Stimulated activated memory B cell treated with anti-CD40 and anti-IgM and Interleukin-4, amounts not matched to agents 10 μg/mL and 1 μg/mL and 100 μg/mL, for 72 hours (primary cell): ENCODE measurements at regions not wholly inside any gene's neighbourhood (a gene's known extent, or its start where the extent isn't known, plus 50 kb on each side); places are given as distances from the start of the nearest gene placed in this dataset.
A peak's percentile ranks its signal among the peaks of the same experiment; 100 is the strongest.

Source experiments
- ATAC-seq: fragments of 150-1000 bp; cut with Tn5 transposase; 2 replicates; pipeline ENCODE4 v1.10.0; 2021
- H3K27ac Mint-ChIP-seq: one replicate; pipeline ENCODE4 v1.8.0; 2022; ENCODE audit warnings: mild to moderate bottlenecking, mixed read lengths
- H3K27me3 Mint-ChIP-seq: one replicate; pipeline ENCODE4 v1.8.0; 2022; ENCODE audit warnings: mixed read lengths
- H3K36me3 Mint-ChIP-seq: one replicate; pipeline ENCODE4 v1.8.0; 2022; ENCODE audit warnings: mixed read lengths
- H3K4me1 Mint-ChIP-seq: one replicate; pipeline ENCODE4 v1.8.0; 2022; ENCODE audit warnings: mixed read lengths
- H3K4me3 Mint-ChIP-seq: one replicate; pipeline ENCODE4 v1.8.0; 2022; ENCODE audit warnings: mild to moderate bottlenecking, moderate library complexity, mixed read lengths
- H3K9me3 Mint-ChIP-seq: one replicate; pipeline ENCODE4 v1.8.0; 2022; ENCODE audit warnings: mixed read lengths

- peaks cover 8% of the 10 kb centered on the region for H3K27me3 Mint-ChIP-seq
- H3K4me3 Mint-ChIP-seq, result no peak overlapping the region
- no peak overlapping the region for H3K27ac Mint-ChIP-seq
- H3K36me3 Mint-ChIP-seq, result no peaks in the 10 kb centered on the region
- H3K4me1 Mint-ChIP-seq, result peaks cover 15% of the 10 kb centered on the region
- H3K9me3 Mint-ChIP-seq, result no peaks in the 10 kb centered on the region
- no peak for ATAC-seq
Measured at GRCh38 chr10:78582540-78582939, 486.2 kb upstream of the ZMIZ1 start.

GRCh38 chr10:78584266-78584665, 484.5 kb upstream of the ZMIZ1 start:
- Mint-ChIP-seq H3K4me1 (peaks cover 2% of the 10 kb centered on the region), H3K27ac (no peak overlapping the region), H3K4me3 (no peak overlapping the region), H3K36me3 (no peaks in the 10 kb centered on the region), H3K9me3 (no peaks in the 10 kb centered on the region), H3K27me3 (peaks cover 8% of the 10 kb centered on the region)
- ATAC-seq, result peak; percentile 6

- peaks cover 8% of the 10 kb centered on the region for H3K27me3 Mint-ChIP-seq
- no peaks in the 10 kb centered on the region for H3K4me1 Mint-ChIP-seq
- no peaks in the 10 kb centered on the region for H3K9me3 Mint-ChIP-seq
- no peak overlapping the region for H3K27ac Mint-ChIP-seq
- H3K4me3 Mint-ChIP-seq, result no peak overlapping the region
- H3K36me3 Mint-ChIP-seq, result no peaks in the 10 kb centered on the region
- ATAC-seq, result no peak
Measured at GRCh38 chr10:78584681-78585080, 484.1 kb upstream of the ZMIZ1 start.

- Mint-ChIP-seq H3K27me3 (peaks cover 8% of the 10 kb centered on the region), H3K9me3 (no peaks in the 10 kb centered on the region), H3K36me3 (no peaks in the 10 kb centered on the region), H3K4me1 (no peaks in the 10 kb centered on the region), H3K27ac (no peak overlapping the region), H3K4me3 (no peak overlapping the region)
- ATAC-seq, result no peak
Measured at GRCh38 chr10:78585952-78586351, 482.8 kb upstream of the ZMIZ1 start.

- no peaks in the 10 kb centered on the region for H3K27me3 Mint-ChIP-seq
- no peaks in the 10 kb centered on the region for H3K36me3 Mint-ChIP-seq
- no peak overlapping the region for H3K4me3 Mint-ChIP-seq
- H3K27ac Mint-ChIP-seq, result no peak overlapping the region
- no peak for ATAC-seq
- H3K9me3 Mint-ChIP-seq, result no peaks in the 10 kb centered on the region
- H3K4me1 Mint-ChIP-seq, result no peaks in the 10 kb centered on the region
Measured at GRCh38 chr10:78588194-78588811, 480.5 kb upstream of the ZMIZ1 start.

GRCh38 chr10:78589687-78590086, 479.1 kb upstream of the ZMIZ1 start:
- Mint-ChIP-seq H3K4me1 (no peaks in the 10 kb centered on the region), H3K27me3 (no peaks in the 10 kb centered on the region), H3K4me3 (no peak overlapping the region), H3K27ac (no peak overlapping the region), H3K36me3 (no peaks in the 10 kb centered on the region), H3K9me3 (no peaks in the 10 kb centered on the region)
- ATAC-seq, result no peak

- ATAC-seq, result no peak
- Mint-ChIP-seq H3K27me3 (peaks cover 13% of the 10 kb centered on the region), H3K9me3 (no peaks in the 10 kb centered on the region), H3K36me3 (no peaks in the 10 kb centered on the region), H3K4me1 (no peaks in the 10 kb centered on the region), H3K27ac (no peak overlapping the region), H3K4me3 (no peak overlapping the region)
Measured at GRCh38 chr10:78591066-78591465, 477.7 kb upstream of the ZMIZ1 start.

GRCh38 chr10:78594559-78595268, 474.1 kb upstream of the ZMIZ1 start:
- Mint-ChIP-seq H3K36me3 (no peaks in the 10 kb centered on the region), H3K27me3 (peaks cover 22% of the 10 kb centered on the region), H3K4me3 (no peak overlapping the region), H3K27ac (no peak overlapping the region), H3K9me3 (no peaks in the 10 kb centered on the region), H3K4me1 (no peaks in the 10 kb centered on the region)
- no peak for ATAC-seq

- Mint-ChIP-seq H3K36me3 (no peaks in the 10 kb centered on the region), H3K27ac (no peak overlapping the region), H3K9me3 (no peaks in the 10 kb centered on the region), H3K4me3 (no peak overlapping the region), H3K27me3 (peaks cover 22% of the 10 kb centered on the region), H3K4me1 (no peaks in the 10 kb centered on the region)
- no peak for ATAC-seq
Measured at GRCh38 chr10:78595269-78595619, 473.5 kb upstream of the ZMIZ1 start.

GRCh38 chr10:78596556-78596955, 472.2 kb upstream of the ZMIZ1 start:
- H3K4me1 Mint-ChIP-seq, result no peaks in the 10 kb centered on the region
- no peak for ATAC-seq
- H3K4me3 Mint-ChIP-seq, result no peak overlapping the region
- H3K9me3 Mint-ChIP-seq, result no peaks in the 10 kb centered on the region
- H3K27me3 Mint-ChIP-seq, result peaks cover 29% of the 10 kb centered on the region
- no peaks in the 10 kb centered on the region for H3K36me3 Mint-ChIP-seq
- no peak overlapping the region for H3K27ac Mint-ChIP-seq

GRCh38 chr10:78597796-78598555, 470.8 kb upstream of the ZMIZ1 start:
- no peak for ATAC-seq
- Mint-ChIP-seq H3K27me3 (peaks cover 29% of the 10 kb centered on the region), H3K4me1 (no peaks in the 10 kb centered on the region), H3K9me3 (no peaks in the 10 kb centered on the region), H3K36me3 (no peaks in the 10 kb centered on the region), H3K4me3 (no peak overlapping the region), H3K27ac (no peak overlapping the region)

- no peak overlapping the region for H3K4me3 Mint-ChIP-seq
- H3K27ac Mint-ChIP-seq, result no peak overlapping the region
- no peaks in the 10 kb centered on the region for H3K36me3 Mint-ChIP-seq
- no peak for ATAC-seq
- H3K9me3 Mint-ChIP-seq, result no peaks in the 10 kb centered on the region
- H3K4me1 Mint-ChIP-seq, result no peaks in the 10 kb centered on the region
- H3K27me3 Mint-ChIP-seq, result peaks cover 29% of the 10 kb centered on the region
Measured at GRCh38 chr10:78599122-78599853, 469.5 kb upstream of the ZMIZ1 start.

- no peak overlapping the region for H3K27ac Mint-ChIP-seq
- H3K4me1 Mint-ChIP-seq, result no peaks in the 10 kb centered on the region
- no peaks in the 10 kb centered on the region for H3K36me3 Mint-ChIP-seq
- H3K9me3 Mint-ChIP-seq, result no peaks in the 10 kb centered on the region
- no peak for ATAC-seq
- H3K27me3 Mint-ChIP-seq, result peaks cover 25% of the 10 kb centered on the region
- H3K4me3 Mint-ChIP-seq, result no peak overlapping the region
Measured at GRCh38 chr10:78600121-78600665, 468.6 kb upstream of the ZMIZ1 start.

GRCh38 chr10:78600740-78601139, 468.0 kb upstream of the ZMIZ1 start:
- Mint-ChIP-seq H3K4me1 (no peaks in the 10 kb centered on the region), H3K36me3 (no peaks in the 10 kb centered on the region), H3K9me3 (no peaks in the 10 kb centered on the region), H3K27me3 (peaks cover 19% of the 10 kb centered on the region), H3K4me3 (no peak overlapping the region), H3K27ac (no peak overlapping the region)
- ATAC-seq, result no peak
